ENCODE measurements at regions not wholly inside any gene's neighbourhood (a gene's known extent, or its start where the extent isn't known, plus 50 kb on each side); places are given as distances from the start of the nearest gene placed in this dataset.

DNA sequence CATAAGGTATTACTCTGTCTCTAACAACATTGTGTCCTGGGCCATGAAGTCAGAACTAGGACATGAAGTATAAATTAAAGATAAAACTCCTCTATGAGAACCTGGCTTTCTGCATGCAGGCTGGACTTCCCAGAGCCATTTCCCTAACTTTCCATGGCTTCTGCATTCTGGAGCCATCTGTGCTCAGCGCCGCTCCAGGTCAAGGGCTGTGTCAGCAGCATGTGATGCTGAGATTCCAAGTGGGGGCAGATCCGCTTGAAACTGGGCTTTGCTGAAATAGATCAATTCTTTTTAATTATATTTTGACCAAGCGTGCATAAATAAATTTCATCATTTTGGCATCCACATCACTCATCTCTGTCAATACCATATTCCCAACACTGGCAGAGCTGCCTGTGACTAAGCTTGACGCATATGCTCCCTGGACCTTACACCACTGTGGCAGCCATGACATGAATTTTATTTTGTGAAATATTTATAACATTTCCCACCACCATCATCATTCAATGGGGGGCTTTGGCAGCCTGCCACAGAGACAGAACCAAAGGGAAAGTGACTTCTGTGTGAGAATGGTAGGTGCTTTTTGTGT, 110.4 kb upstream of the KCNK1 start:
- TF ChIP-seq EZH2 (IDR thresholded peaks at IDR 0.05; ENCODE audit: insufficient read depth, poor library complexity, severe bottlenecking) (no peak), EZH2phosphoT487 (IDR thresholded peaks at IDR 0.05; ENCODE audit: insufficient read depth, low read depth) (no peak)

All from GM23248 (cell line).